GM18909 (cell line): ENCODE measurements at regions not wholly inside any gene's neighbourhood (a gene's known extent, or its start where the extent isn't known, plus 50 kb on each side); places are given as distances from the start of the nearest gene placed in this dataset.
"Not testable (repeated sequence)": the region's sequence is repeated elsewhere in the genome, so short reads cannot be mapped to it uniquely, and the experiment has no call there.

Experiments used
- ATAC-seq: cut with Tn5 transposase; IDR thresholded peaks from one replicate; pipeline ENCODE4 v1.9.1; 2021; ENCODE audit warnings: mild to moderate bottlenecking; ENCODE audit not compliant: unreplicated experiment, poor library complexity

- no peak for ATAC-seq
Observed at GRCh38 chr20:56689318-56689717, 60.2 kb downstream of the TFAP2C start.

- ATAC-seq = no peak
Observed at GRCh38 chr20:56689852-56690485, 60.9 kb downstream of the TFAP2C start.

- ATAC-seq = no peak
Observed at GRCh38 chr20:56690531-56691175, 61.5 kb downstream of the TFAP2C start.

GRCh38 chr20:56691325-56691998, 62.4 kb downstream of the TFAP2C start:
- ATAC-seq = no peak

- ATAC-seq = no peak
Observed at GRCh38 chr20:56693217-56693616, 64.1 kb downstream of the TFAP2C start.

- no peak for ATAC-seq
Observed at GRCh38 chr20:56697476-56697875, 68.4 kb downstream of the TFAP2C start.

- no peak for ATAC-seq
Observed at GRCh38 chr20:56698297-56698696, 69.2 kb downstream of the TFAP2C start.

- no peak for ATAC-seq
Observed at GRCh38 chr20:56698749-56699148, 69.6 kb downstream of the TFAP2C start.

GRCh38 chr20:56702931-56703840, 74.1 kb downstream of the TFAP2C start:
- no peak for ATAC-seq

GRCh38 chr20:56706867-56707360, 77.8 kb downstream of the TFAP2C start:
- no peak for ATAC-seq

- no peak for ATAC-seq
Observed at GRCh38 chr20:56708991-56709390, 79.9 kb downstream of the TFAP2C start.

- ATAC-seq = no peak
Observed at GRCh38 chr20:56710125-56710524, 81.0 kb downstream of the TFAP2C start.

GRCh38 chr20:56710577-56710976, 81.5 kb downstream of the TFAP2C start:
- not testable (repeated sequence) for ATAC-seq

GRCh38 chr20:56711018-56711417, 81.9 kb downstream of the TFAP2C start:
- no peak for ATAC-seq

- no peak for ATAC-seq
Observed at GRCh38 chr20:56715309-56715708, 86.2 kb downstream of the TFAP2C start.

- no peak for ATAC-seq
Observed at GRCh38 chr20:56715902-56716519, 86.9 kb downstream of the TFAP2C start.

GRCh38 chr20:56716806-56717205, 87.7 kb downstream of the TFAP2C start:
- ATAC-seq = no peak

GRCh38 chr20:56718816-56719215, 89.7 kb downstream of the TFAP2C start:
- no peak for ATAC-seq

GRCh38 chr20:56720620-56721213, 91.6 kb downstream of the TFAP2C start:
- no peak for ATAC-seq

GRCh38 chr20:56722042-56722441, 92.9 kb downstream of the TFAP2C start:
- peak; percentile 70 for ATAC-seq
